PC-9 (cell line): ENCODE measurements at regions not wholly inside any gene's neighbourhood (a gene's known extent, or its start where the extent isn't known, plus 50 kb on each side); places are given as distances from the start of the nearest gene placed in this dataset.

Experiments used
- BruUV-seq: library from RNA; stranded (reverse); fragments of 400-500 nt; replicated peaks from 2 replicates; lab custom pipeline; 2021; lab: Mats Ljungman, UMichigan
- CTCF ChIA-PET: fragments of 300-600 bp; sonication (Branson Sonifier 250); formaldehyde crosslinking; loops from one replicate; lab custom pipeline; 2022; ENCODE audit warnings: antibody characterized with exemption; lab: Charles Lee
- POLR2A ChIA-PET: fragments of 300-600 bp; sonication (Branson Sonifier 250); formaldehyde crosslinking; loops from one replicate; lab custom pipeline; 2022; ENCODE audit warnings: antibody characterized with exemption; ENCODE audit not compliant: unreplicated experiment; lab: Charles Lee
- DNase-seq, 2 experiments: peaks; one replicate each; pipeline versions ENCODE4 v3.0.0 to v3.0.0-alpha.2; 2015 to 2022; ENCODE audit warnings: mixed read lengths in 1 of 2
- H2AFZ ChIP-seq: fragments of 200-600 bp; sonication (generic); 2 replicates; pipeline ENCODE4 v1.8.1; 2017; ENCODE audit warnings: antibody characterized with exemption
- H3F3A ChIP-seq: fragments of 200-600 bp; sonication (generic); 2 replicates; pipeline ENCODE4 v1.8.1; 2017; ENCODE audit warnings: antibody characterized with exemption, mild to moderate bottlenecking, low read depth; ENCODE audit not compliant: insufficient read depth
- H3K27ac ChIP-seq: fragments of 200-600 bp; sonication (generic); 2 replicates; pipeline ENCODE4 v1.6.1; 2016; ENCODE audit warnings: mixed run types
- H3K27me3 ChIP-seq: fragments of 200-600 bp; sonication (generic); 2 replicates; pipeline ENCODE4 v1.6.1; 2016; ENCODE audit warnings: low read depth, mixed run types; ENCODE audit not compliant: insufficient read depth
- H3K36me3 ChIP-seq: fragments of 200-600 bp; sonication (generic); 2 replicates; pipeline ENCODE4 v1.6.1; 2016; ENCODE audit warnings: low read depth, mixed run types
- H3K4me1 ChIP-seq: fragments of 200-600 bp; sonication (generic); replicated peaks from 2 replicates; pipeline ENCODE4 v1.6.1; 2016; ENCODE audit warnings: mixed run types; ENCODE audit not compliant: insufficient read depth
- H3K4me2 ChIP-seq: fragments of 200-600 bp; sonication (generic); 2 replicates; pipeline ENCODE4 v1.6.1; 2017; ENCODE audit warnings: mixed run types
- H3K4me3 ChIP-seq: fragments of 200-600 bp; sonication (generic); 2 replicates; pipeline ENCODE4 v1.6.1; 2016; ENCODE audit warnings: mixed run types
- H3K79me2 ChIP-seq: fragments of 200-600 bp; sonication (generic); 2 replicates; pipeline ENCODE4 v1.6.1; 2017; ENCODE audit warnings: low read depth, mixed run types
- H3K9me2 ChIP-seq: fragments of 200-600 bp; sonication (generic); 2 replicates; pipeline ENCODE4 v1.8.1; 2017; ENCODE audit warnings: mild to moderate bottlenecking; ENCODE audit not compliant: insufficient read depth
- H3K9me3 ChIP-seq: fragments of 200-600 bp; sonication (generic); 2 replicates; pipeline ENCODE4 v1.8.1; 2016; ENCODE audit warnings: low read depth; ENCODE audit not compliant: insufficient read depth
- H4K20me1 ChIP-seq: fragments of 200-600 bp; sonication (generic); 2 replicates; pipeline ENCODE4 v1.8.1; 2017; ENCODE audit not compliant: insufficient read depth
- CTCF ChIP-seq: fragments of 200-600 bp; sonication (generic); conservative IDR thresholded peaks from 2 replicates; pipeline ENCODE4 v1.6.1; 2017; ENCODE audit warnings: mixed run types, antibody characterized with exemption, mild to moderate bottlenecking, moderate library complexity
- EZH2 ChIP-seq: fragments of 200-600 bp; sonication (generic); IDR thresholded peaks from 2 replicates; pipeline ENCODE4 v1.8.0; 2017; ENCODE audit warnings: antibody characterized with exemption, low read depth
- intact Hi-C: fragments of 100-400 bp; cut with micrococcal nuclease; formaldehyde crosslinking; loops from one replicate; pipeline ENCODE4 v1.10.0; 2022; ENCODE audit not compliant: unreplicated experiment

- no peak for DNase-seq
- Histone ChIP-seq H3F3A (no peaks in the 10 kb centered on the region), H3K27me3 (no peaks in the 10 kb centered on the region), H3K36me3 (no peaks in the 10 kb centered on the region), H3K9me2 (peaks cover 3% of the 10 kb centered on the region; the same call in 1 of the 2 replicates), H3K4me2 (no peak overlapping the region), H3K9me3 (no peaks in the 10 kb centered on the region), H3K4me1 (no peaks in the 10 kb centered on the region), H3K27ac (no peak overlapping the region), H3K4me3 (no peak overlapping the region), H4K20me1 (no peaks in the 10 kb centered on the region), H3K79me2 (no peaks in the 10 kb centered on the region), H2AFZ (no peak overlapping the region)
- BruUV-seq: no TSS peak
- intact Hi-C loops: no loop called here
- ChIA-PET CTCF (no interaction called here), POLR2A (interaction anchor here (0.6 kb wide), 1 partner anchor 347 kb away, joined by 10 read pairs; no protein-coding TSS in a partner anchor)
- no peak for TF ChIP-seq CTCF
- TF ChIP-seq EZH2: no peak
These were observed 49.9 kb upstream of the GRIK1 start for GRCh38 chr21:29989634-29990234.
